Glutamatergic neuron (in vitro differentiated cells): ENCODE measurements at regions not wholly inside any gene's neighbourhood (a gene's known extent, or its start where the extent isn't known, plus 50 kb on each side); places are given as distances from the start of the nearest gene placed in this dataset.

Experiments
- DNase-seq: peaks from one replicate; pipeline ENCODE4 v3.0.0; 2022
- H3K27ac Mint-ChIP-seq: one replicate; pipeline ENCODE4 v1.8.0; 2020; ENCODE audit warnings: mild to moderate bottlenecking, mixed read lengths, inconsistent platforms; ENCODE audit not compliant: unreplicated experiment
- H3K27me3 Mint-ChIP-seq: one replicate; pipeline ENCODE4 v1.8.0; 2020; ENCODE audit warnings: mild to moderate bottlenecking, moderate library complexity, mixed read lengths, inconsistent platforms; ENCODE audit not compliant: unreplicated experiment
- H3K36me3 Mint-ChIP-seq: one replicate; pipeline ENCODE4 v1.8.0; 2020; ENCODE audit warnings: mild to moderate bottlenecking, mixed read lengths, inconsistent platforms; ENCODE audit not compliant: unreplicated experiment
- H3K4me1 Mint-ChIP-seq: one replicate; pipeline ENCODE4 v1.8.0; 2020; ENCODE audit warnings: mild to moderate bottlenecking, low read depth, mixed read lengths, inconsistent platforms; ENCODE audit not compliant: unreplicated experiment
- H3K4me3 Mint-ChIP-seq: one replicate; pipeline ENCODE4 v1.8.0; 2020; ENCODE audit warnings: mild to moderate bottlenecking, mixed read lengths, inconsistent platforms; ENCODE audit not compliant: unreplicated experiment
- H3K9me3 Mint-ChIP-seq: one replicate; pipeline ENCODE4 v1.8.0; 2020; ENCODE audit warnings: mild to moderate bottlenecking, moderate library complexity, mixed read lengths, inconsistent platforms; ENCODE audit not compliant: unreplicated experiment
- CTCF ChIP-seq: fragments of 200-600 bp; sonication (generic); IDR thresholded peaks from one replicate; pipeline ENCODE4 v1.5.0; 2021; ENCODE audit not compliant: partially characterized antibody, unreplicated experiment

GRCh38 chr12:107454109-107454830 is 231.3 kb upstream of the PWP1 start:
- no peaks in the 10 kb centered on the region for H3K27me3 Mint-ChIP-seq
- no peak for DNase-seq
- no peak overlapping the region for H3K27ac Mint-ChIP-seq
- no peak overlapping the region for H3K4me3 Mint-ChIP-seq
- H3K4me1 Mint-ChIP-seq = no peaks in the 10 kb centered on the region
- TF ChIP-seq CTCF = no peak
- no peaks in the 10 kb centered on the region for H3K36me3 Mint-ChIP-seq
- peaks cover 1% of the 10 kb centered on the region for H3K9me3 Mint-ChIP-seq

GRCh38 chr12:107457362-107457935 is 228.2 kb upstream of the PWP1 start:
- H3K36me3 Mint-ChIP-seq = no peaks in the 10 kb centered on the region
- peaks cover 3% of the 10 kb centered on the region for H3K27me3 Mint-ChIP-seq
- no peak overlapping the region for H3K27ac Mint-ChIP-seq
- DNase-seq = no peak
- no peak for TF ChIP-seq CTCF
- H3K9me3 Mint-ChIP-seq = peaks cover 1% of the 10 kb centered on the region
- H3K4me3 Mint-ChIP-seq = no peak overlapping the region
- no peaks in the 10 kb centered on the region for H3K4me1 Mint-ChIP-seq

GRCh38 chr12:107458163-107458562 is 227.4 kb upstream of the PWP1 start:
- Mint-ChIP-seq H3K4me3 (no peak overlapping the region), H3K27ac (no peak overlapping the region), H3K36me3 (no peaks in the 10 kb centered on the region), H3K4me1 (no peaks in the 10 kb centered on the region), H3K9me3 (no peaks in the 10 kb centered on the region), H3K27me3 (peaks cover 3% of the 10 kb centered on the region)
- DNase-seq = no peak
- no peak for TF ChIP-seq CTCF

- no peak overlapping the region for H3K27ac Mint-ChIP-seq
These were observed 226.6 kb upstream of the PWP1 start for GRCh38 chr12:107458990-107459389.

More at GRCh38 chr12:107458990-107459389, 226.6 kb upstream of the PWP1 start:
- Mint-ChIP-seq H3K4me1 (no peaks in the 10 kb centered on the region), H3K36me3 (no peaks in the 10 kb centered on the region), H3K4me3 (no peak overlapping the region), H3K27me3 (peaks cover 3% of the 10 kb centered on the region), H3K9me3 (no peaks in the 10 kb centered on the region)
- TF ChIP-seq CTCF = no peak
- DNase-seq = no peak
